HEK293 (cell line): ENCODE measurements at regions not wholly inside any gene's neighbourhood (a gene's known extent, or its start where the extent isn't known, plus 50 kb on each side); places are given as distances from the start of the nearest gene placed in this dataset.

Source experiments
- CTCF ChIP-seq: fragments of 450-650 bp; formaldehyde crosslinking; IDR thresholded peaks from 2 replicates; pipeline ENCODE4 v1.5.1; 2016; ENCODE audit warnings: missing biosample characterization, missing genetic modification characterization
- KLF10 ChIP-seq: fragments of 450-650 bp; IDR thresholded peaks from 2 replicates; pipeline ENCODE4 v1.5.1; 2018; ENCODE audit warnings: missing biosample characterization, mild to moderate bottlenecking, missing genetic modification characterization
- SALL2 ChIP-seq: fragments of 450-650 bp; formaldehyde crosslinking; IDR thresholded peaks from 2 replicates; pipeline ENCODE4 v1.5.0; 2017; ENCODE audit warnings: missing biosample characterization, mild to moderate bottlenecking, missing genetic modification characterization, borderline replicate concordance
- SETDB1 ChIP-seq: IDR thresholded peaks from one replicate; pipeline ENCODE4 v1.6.1; 2017; ENCODE audit warnings: mild to moderate bottlenecking, low read length, moderate library complexity, mixed read lengths; ENCODE audit not compliant: insufficient read length
- WT1 ChIP-seq: fragments of 450-650 bp; formaldehyde crosslinking; IDR thresholded peaks from 2 replicates; pipeline ENCODE4 v1.5.1; 2016; ENCODE audit warnings: missing biosample characterization, missing genetic modification characterization
- ZBTB21 ChIP-seq: fragments of 450-650 bp; formaldehyde crosslinking; IDR thresholded peaks from 2 replicates; pipeline ENCODE4 v1.5.1; 2017; ENCODE audit warnings: missing biosample characterization, missing genetic modification characterization
- ZNF114 ChIP-seq: fragments of 450-650 bp; formaldehyde crosslinking; IDR thresholded peaks from 2 replicates; pipeline ENCODE4 v1.5.0; 2017; ENCODE audit warnings: missing biosample characterization, missing genetic modification characterization
- ZNF138 ChIP-seq: fragments of 450-650 bp; formaldehyde crosslinking; IDR thresholded peaks from 2 replicates; pipeline ENCODE4 v1.5.1; 2016; ENCODE audit warnings: missing biosample characterization, missing genetic modification characterization, borderline replicate concordance
- ZNF19 ChIP-seq: fragments of 450-650 bp; formaldehyde crosslinking; IDR thresholded peaks from 2 replicates; pipeline ENCODE4; 2016; ENCODE audit warnings: missing biosample characterization, missing genetic modification characterization, low read depth
- ZNF596 ChIP-seq: fragments of 450-650 bp; IDR thresholded peaks from 2 replicates; pipeline ENCODE4 v1.5.0; 2018; ENCODE audit warnings: missing biosample characterization, mild to moderate bottlenecking, missing genetic modification characterization, moderate library complexity
- ZNF629 ChIP-seq: fragments of 450-650 bp; formaldehyde crosslinking; IDR thresholded peaks from 2 replicates; pipeline ENCODE4 v1.5.1; 2017; ENCODE audit warnings: missing biosample characterization, missing genetic modification characterization
- ZSCAN30 ChIP-seq: fragments of 450-650 bp; IDR thresholded peaks from 2 replicates; pipeline ENCODE4 v1.5.1; 2018; ENCODE audit warnings: missing biosample characterization, mild to moderate bottlenecking, missing genetic modification characterization, moderate library complexity
- TF ChIP-seq, protein P1 (sequence below): fragments of 450-650 bp; formaldehyde crosslinking; IDR thresholded peaks from 2 replicates; pipeline ENCODE4 v1.5.1; 2016; ENCODE audit warnings: missing biosample characterization, missing genetic modification characterization

DNA sequence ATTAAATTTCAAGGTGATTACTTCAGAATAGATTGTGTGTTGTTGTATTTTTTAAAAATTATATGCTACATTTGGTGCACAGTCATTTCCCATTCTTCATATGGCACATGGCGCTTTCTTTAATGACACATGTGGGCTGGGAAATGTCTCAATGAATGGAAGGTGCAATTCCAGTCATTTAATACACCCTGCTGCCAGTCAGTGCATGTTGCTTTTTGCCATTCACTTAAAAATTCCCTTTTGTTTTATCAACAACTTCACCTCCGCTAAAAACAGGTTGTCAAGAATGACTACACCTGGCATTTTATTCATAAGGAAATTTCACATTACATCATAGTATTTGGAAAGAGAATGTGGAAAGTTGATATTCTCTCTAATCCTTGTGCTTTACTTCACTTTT lies 716.4 kb upstream of the ADAMTS5 start:
- TF ChIP-seq SETDB1 (no peak), ZBTB21 (tag by site-specific recombination) (no peak), ZNF19 (tag by site-specific recombination) (no peak), ZNF114 (tag by site-specific recombination) (no peak), CTCF (no peak), ZNF629 (tag by site-specific recombination) (no peak), SALL2 (tag by site-specific recombination) (no peak), WT1 (tag by site-specific recombination) (no peak), ZSCAN30 (tag by site-specific recombination) (no peak), KLF10 (tag by site-specific recombination) (no peak), ZNF138 (tag by site-specific recombination) (no peak), ZNF596 (no peak)
- TF ChIP-seq, protein P1, sequence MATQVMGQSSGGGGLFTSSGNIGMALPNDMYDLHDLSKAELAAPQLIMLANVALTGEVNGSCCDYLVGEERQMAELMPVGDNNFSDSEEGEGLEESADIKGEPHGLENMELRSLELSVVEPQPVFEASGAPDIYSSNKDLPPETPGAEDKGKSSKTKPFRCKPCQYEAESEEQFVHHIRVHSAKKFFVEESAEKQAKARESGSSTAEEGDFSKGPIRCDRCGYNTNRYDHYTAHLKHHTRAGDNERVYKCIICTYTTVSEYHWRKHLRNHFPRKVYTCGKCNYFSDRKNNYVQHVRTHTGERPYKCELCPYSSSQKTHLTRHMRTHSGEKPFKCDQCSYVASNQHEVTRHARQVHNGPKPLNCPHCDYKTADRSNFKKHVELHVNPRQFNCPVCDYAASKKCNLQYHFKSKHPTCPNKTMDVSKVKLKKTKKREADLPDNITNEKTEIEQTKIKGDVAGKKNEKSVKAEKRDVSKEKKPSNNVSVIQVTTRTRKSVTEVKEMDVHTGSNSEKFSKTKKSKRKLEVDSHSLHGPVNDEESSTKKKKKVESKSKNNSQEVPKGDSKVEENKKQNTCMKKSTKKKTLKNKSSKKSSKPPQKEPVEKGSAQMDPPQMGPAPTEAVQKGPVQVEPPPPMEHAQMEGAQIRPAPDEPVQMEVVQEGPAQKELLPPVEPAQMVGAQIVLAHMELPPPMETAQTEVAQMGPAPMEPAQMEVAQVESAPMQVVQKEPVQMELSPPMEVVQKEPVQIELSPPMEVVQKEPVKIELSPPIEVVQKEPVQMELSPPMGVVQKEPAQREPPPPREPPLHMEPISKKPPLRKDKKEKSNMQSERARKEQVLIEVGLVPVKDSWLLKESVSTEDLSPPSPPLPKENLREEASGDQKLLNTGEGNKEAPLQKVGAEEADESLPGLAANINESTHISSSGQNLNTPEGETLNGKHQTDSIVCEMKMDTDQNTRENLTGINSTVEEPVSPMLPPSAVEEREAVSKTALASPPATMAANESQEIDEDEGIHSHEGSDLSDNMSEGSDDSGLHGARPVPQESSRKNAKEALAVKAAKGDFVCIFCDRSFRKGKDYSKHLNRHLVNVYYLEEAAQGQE (tag by site-specific recombination) = no peak
